GM12878 (cell line): ENCODE measurements at regions not wholly inside any gene's neighbourhood (a gene's known extent, or its start where the extent isn't known, plus 50 kb on each side); places are given as distances from the start of the nearest gene placed in this dataset.

Experiments used
- CREM ChIP-seq: IDR thresholded peaks from 2 replicates; pipeline ENCODE4 v1.6.1; 2014; ENCODE audit warnings: antibody characterized with exemption, low read depth
- CTCF ChIP-seq, 3 experiments: IDR thresholded peaks in 2 of 3; conservative IDR thresholded peaks in 1 of 3; 2 replicates each; pipeline ENCODE4 v1.5.1; 2011; ENCODE audit warnings: low read depth in 3 of 3, low read length in 3 of 3, mild to moderate bottlenecking in 3 of 3, control low read depth in 2 of 3, moderate library complexity in 2 of 3, inconsistent platforms in 1 of 3, mixed read lengths in 1 of 3; ENCODE audit not compliant: control insufficient read depth in 2 of 3, insufficient read depth in 1 of 3; ENCODE audit errors: extremely low read depth in 1 of 3
- HCFC1 ChIP-seq: fragments of 150-350 bp; IDR thresholded peaks from 2 replicates; pipeline ENCODE4 v1.6.1; 2014; ENCODE audit warnings: low read length
- IKZF1 ChIP-seq: fragments of 450-650 bp; conservative IDR thresholded peaks from 2 replicates; pipeline ENCODE4 v1.6.1; 2017; ENCODE audit warnings: antibody characterized with exemption, mild to moderate bottlenecking
- PBX3 ChIP-seq: IDR thresholded peaks from 2 replicates; pipeline ENCODE4 v1.6.1; 2011; ENCODE audit warnings: mild to moderate bottlenecking, low read depth, low read length, moderate library complexity; ENCODE audit not compliant: insufficient replicate concordance
- POLR2A ChIP-seq: IDR thresholded peaks from 2 replicates; pipeline ENCODE4 v1.6.1; 2011; ENCODE audit warnings: low read depth, mild to moderate bottlenecking, low read length
- POLR2AphosphoS2 ChIP-seq: IDR thresholded peaks from 2 replicates; pipeline ENCODE4 v1.6.1; 2011; ENCODE audit warnings: low read depth, mild to moderate bottlenecking, low read length, improper control_type of control experiment, moderate library complexity
- POLR2AphosphoS5 ChIP-seq: IDR thresholded peaks from 2 replicates; pipeline ENCODE4 v1.6.1; 2011; ENCODE audit warnings: mild to moderate bottlenecking, low read length, inconsistent platforms
- TCF7 ChIP-seq: IDR thresholded peaks from 2 replicates; pipeline ENCODE4 v1.6.1; 2014; ENCODE audit warnings: antibody characterized with exemption, borderline replicate concordance
- ZBTB33 ChIP-seq: fragments of 450-650 bp; IDR thresholded peaks from 2 replicates; pipeline ENCODE4 v1.6.1; 2017; ENCODE audit warnings: mild to moderate bottlenecking
- ZNF24 ChIP-seq: fragments of 450-650 bp; IDR thresholded peaks from 2 replicates; pipeline ENCODE4 v1.6.1; 2017; ENCODE audit warnings: antibody characterized with exemption, mild to moderate bottlenecking

DNA sequence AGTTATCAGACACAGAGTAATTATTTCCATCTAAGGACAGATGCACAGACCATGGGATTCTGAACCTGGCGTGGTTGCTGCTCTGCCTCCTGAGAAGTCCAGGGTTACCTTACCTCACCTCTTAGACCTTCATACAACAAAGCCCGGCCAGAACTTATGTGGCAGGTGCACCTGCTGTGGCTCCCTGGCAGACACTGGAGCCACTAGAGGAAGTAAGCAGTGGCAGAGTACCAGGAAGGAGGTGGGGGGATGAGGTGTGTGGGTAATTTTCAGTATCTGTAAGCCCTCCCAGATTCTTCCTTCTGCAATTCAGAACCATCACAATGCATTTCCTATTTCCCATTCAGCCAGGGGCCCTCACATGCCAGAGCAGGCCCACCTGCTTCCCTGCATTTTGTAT lies 106.1 kb upstream of the DOCK9 start:
- TF ChIP-seq POLR2AphosphoS5 (no peak), CTCF (IDR thresholded peaks at IDR 0.05 in 2 of 3, conservative IDR thresholded peaks at IDR 0.05 in 1 of 3; ENCODE audit: control insufficient read depth in 2 of 3, extremely low read depth in 1 of 3, insufficient read depth in 1 of 3, low read depth in 3 of 3, low read length in 3 of 3) (no peak), TCF7 (no peak), HCFC1 (no peak), POLR2AphosphoS2 (no peak), CREM (no peak), POLR2A (no peak), PBX3 (no peak), IKZF1 (no peak), ZBTB33 (no peak), ZNF24 (no peak)
